ENCODE measurements at regions not wholly inside any gene's neighbourhood (a gene's known extent, or its start where the extent isn't known, plus 50 kb on each side); places are given as distances from the start of the nearest gene placed in this dataset.

DNA sequence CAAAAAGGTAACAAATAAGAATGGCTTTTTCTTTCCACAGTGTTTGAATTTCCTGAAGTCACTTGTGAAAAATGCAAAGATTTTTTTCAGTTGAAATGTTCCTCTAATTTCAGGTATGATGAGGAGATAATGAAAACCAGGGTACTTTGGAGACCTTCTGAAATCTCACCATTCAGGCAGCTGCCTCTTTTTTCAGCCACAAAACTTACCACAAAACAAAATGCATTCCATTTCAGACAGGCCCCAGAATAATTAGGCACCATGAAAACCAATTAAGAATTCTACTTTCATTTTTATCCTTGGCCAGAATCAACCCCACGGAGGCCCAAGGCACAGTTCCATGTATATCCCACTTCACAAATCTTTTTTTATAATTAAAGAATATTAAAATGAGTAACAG lies 880.3 kb upstream of the ACVR2A start:
- TF ChIP-seq, protein P1, sequence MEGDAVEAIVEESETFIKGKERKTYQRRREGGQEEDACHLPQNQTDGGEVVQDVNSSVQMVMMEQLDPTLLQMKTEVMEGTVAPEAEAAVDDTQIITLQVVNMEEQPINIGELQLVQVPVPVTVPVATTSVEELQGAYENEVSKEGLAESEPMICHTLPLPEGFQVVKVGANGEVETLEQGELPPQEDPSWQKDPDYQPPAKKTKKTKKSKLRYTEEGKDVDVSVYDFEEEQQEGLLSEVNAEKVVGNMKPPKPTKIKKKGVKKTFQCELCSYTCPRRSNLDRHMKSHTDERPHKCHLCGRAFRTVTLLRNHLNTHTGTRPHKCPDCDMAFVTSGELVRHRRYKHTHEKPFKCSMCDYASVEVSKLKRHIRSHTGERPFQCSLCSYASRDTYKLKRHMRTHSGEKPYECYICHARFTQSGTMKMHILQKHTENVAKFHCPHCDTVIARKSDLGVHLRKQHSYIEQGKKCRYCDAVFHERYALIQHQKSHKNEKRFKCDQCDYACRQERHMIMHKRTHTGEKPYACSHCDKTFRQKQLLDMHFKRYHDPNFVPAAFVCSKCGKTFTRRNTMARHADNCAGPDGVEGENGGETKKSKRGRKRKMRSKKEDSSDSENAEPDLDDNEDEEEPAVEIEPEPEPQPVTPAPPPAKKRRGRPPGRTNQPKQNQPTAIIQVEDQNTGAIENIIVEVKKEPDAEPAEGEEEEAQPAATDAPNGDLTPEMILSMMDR (conservative IDR thresholded peaks at IDR 0.05) = no peak
- TF ChIP-seq EZH2 (IDR thresholded peaks at IDR 0.05; ENCODE audit: low read depth) = no peak
